Body of pancreas (tissue), 4 donors: ENCODE measurements at regions not wholly inside any gene's neighbourhood (a gene's known extent, or its start where the extent isn't known, plus 50 kb on each side); places are given as distances from the start of the nearest gene placed in this dataset.

Experiments used
- POLR2A ChIP-seq, 3 donors: fragments of 450-650 bp; IDR thresholded peaks; one replicate each; pipeline ENCODE4 v1.6.1; 2016; ENCODE audit warnings: antibody characterized with exemption in 3 of 3, mild to moderate bottlenecking in 2 of 3
- TF ChIP-seq, protein P1 (sequence below), 7 experiments: fragments of 450-650 bp in 4 of 7; fragments of 200-600 bp in 3 of 7; sonication (generic) in 3 of 7; IDR thresholded peaks; one replicate each; pipeline ENCODE4 v1.5.1; 2016 to 2019; ENCODE audit warnings: antibody characterized with exemption in 7 of 7

DNA sequence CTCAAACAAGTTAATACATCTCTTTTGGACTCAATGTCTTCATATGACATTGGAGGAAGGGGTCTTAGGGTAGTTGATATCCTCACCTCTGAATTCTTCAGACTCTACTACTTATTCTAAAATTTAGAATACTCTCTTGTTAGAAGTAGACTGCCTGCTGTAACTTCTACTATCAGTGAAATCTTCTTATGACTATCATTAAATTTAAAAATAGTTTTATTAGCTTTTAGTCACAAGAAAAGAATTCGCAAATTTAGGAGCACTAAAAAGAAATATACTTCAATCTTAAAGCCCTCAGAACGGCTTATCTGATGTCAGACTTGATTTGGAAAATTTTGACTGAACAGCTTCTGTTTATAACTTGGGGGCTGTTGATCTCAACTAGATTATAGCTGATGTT lies 67.1 kb upstream of the TTC14 start:
- TF ChIP-seq POLR2A (IDR thresholded peaks at IDR 0.05): no peak
- TF ChIP-seq, protein P1, sequence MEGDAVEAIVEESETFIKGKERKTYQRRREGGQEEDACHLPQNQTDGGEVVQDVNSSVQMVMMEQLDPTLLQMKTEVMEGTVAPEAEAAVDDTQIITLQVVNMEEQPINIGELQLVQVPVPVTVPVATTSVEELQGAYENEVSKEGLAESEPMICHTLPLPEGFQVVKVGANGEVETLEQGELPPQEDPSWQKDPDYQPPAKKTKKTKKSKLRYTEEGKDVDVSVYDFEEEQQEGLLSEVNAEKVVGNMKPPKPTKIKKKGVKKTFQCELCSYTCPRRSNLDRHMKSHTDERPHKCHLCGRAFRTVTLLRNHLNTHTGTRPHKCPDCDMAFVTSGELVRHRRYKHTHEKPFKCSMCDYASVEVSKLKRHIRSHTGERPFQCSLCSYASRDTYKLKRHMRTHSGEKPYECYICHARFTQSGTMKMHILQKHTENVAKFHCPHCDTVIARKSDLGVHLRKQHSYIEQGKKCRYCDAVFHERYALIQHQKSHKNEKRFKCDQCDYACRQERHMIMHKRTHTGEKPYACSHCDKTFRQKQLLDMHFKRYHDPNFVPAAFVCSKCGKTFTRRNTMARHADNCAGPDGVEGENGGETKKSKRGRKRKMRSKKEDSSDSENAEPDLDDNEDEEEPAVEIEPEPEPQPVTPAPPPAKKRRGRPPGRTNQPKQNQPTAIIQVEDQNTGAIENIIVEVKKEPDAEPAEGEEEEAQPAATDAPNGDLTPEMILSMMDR (IDR thresholded peaks at IDR 0.05): no peak
